HepG2 (cell line): ENCODE measurements at regions not wholly inside any gene's neighbourhood (a gene's known extent, or its start where the extent isn't known, plus 50 kb on each side); places are given as distances from the start of the nearest gene placed in this dataset.

Experiments used
- ATAC-seq: fragments of 200-7000 bp; cut with Tn5 transposase; 3 replicates; pipeline ENCODE4 v1.9.1; 2020; ENCODE audit warnings: mild to moderate bottlenecking, moderate library complexity
- BruUV-seq: library from RNA; stranded (reverse); fragments of 400-500 nt; replicated peaks from 2 replicates; lab custom pipeline; 2021; lab: Mats Ljungman, UMichigan
- CTCF ChIA-PET: fragments of 300-600 bp; formaldehyde crosslinking; extraction: SDS; loops from one replicate; lab custom pipeline; 2021; ENCODE audit warnings: low total read pairs, inconsistent platforms, low intra/inter-chr PET ratio; lab: Yijun Ruan, JAX
- POLR2A ChIA-PET: fragments of 350-600 bp; sonication (Branson Sonifier 250); formaldehyde crosslinking; loops from one replicate; lab custom pipeline; 2020; ENCODE audit warnings: antibody characterized with exemption, inconsistent platforms; lab: Yijun Ruan, JAX
- DNase-seq: peaks from one replicate; pipeline ENCODE4 v3.0.0-alpha.2; 2015; ENCODE audit warnings: low spot score
- FAIRE-seq: peaks from 3 replicates; lab custom pipeline; 2011; peaks lifted over from hg19 to GRCh38; lab: Jason Lieb, UNC
- H2AFZ ChIP-seq: one replicate; pipeline ENCODE4 v1.6.1; 2011; ENCODE audit warnings: low read length, inconsistent platforms
- H3K27ac ChIP-seq: fragments of 300-600 bp; 3 replicates; pipeline ENCODE4 v1.8.0; 2011; ENCODE audit warnings: mixed run types, mild to moderate bottlenecking, mixed read lengths, low read length, inconsistent platforms; ENCODE audit not compliant: insufficient read depth; ENCODE audit errors: extremely low read length
- H3K27me3 ChIP-seq, 2 experiments: fragments of 200-600 bp in 1 of 2; 2 replicates in 1 of 2; 3 replicates in 1 of 2; pipeline versions ENCODE4 v1.6.0 to v1.8.0; 2011; ENCODE audit warnings: low read length in 2 of 2, mild to moderate bottlenecking in 2 of 2, moderate library complexity in 2 of 2, inconsistent platforms in 1 of 2; ENCODE audit not compliant: insufficient read depth in 2 of 2, control insufficient read depth in 1 of 2
- H3K36me3 ChIP-seq, 2 experiments: fragments of 200-600 bp in 1 of 2; replicated peaks in 1 of 2; 2 replicates in 1 of 2; 3 replicates in 1 of 2; pipeline versions ENCODE4 v1.5.1 to v1.8.0; 2011; ENCODE audit warnings: low read length in 2 of 2, inconsistent platforms in 1 of 2; ENCODE audit not compliant: insufficient read depth in 2 of 2, control insufficient read depth in 1 of 2
- H3K4me1 ChIP-seq: 2 replicates; pipeline ENCODE4 v1.5.1; 2012; ENCODE audit warnings: low read length, inconsistent platforms; ENCODE audit not compliant: insufficient read depth
- H3K4me2 ChIP-seq: 2 replicates; pipeline ENCODE4 v1.6.0; 2011; ENCODE audit warnings: low read depth, low read length, inconsistent platforms
- H3K4me3 ChIP-seq, 3 experiments: fragments of 200-600 bp in 1 of 3; sonication (generic), shearing (Covaris generic) in 1 of 3; replicated peaks in 1 of 3; 2 replicates each; pipeline ENCODE4 v1.5.1; 2011 to 2016; ENCODE audit warnings: low read length in 3 of 3, inconsistent platforms in 2 of 3, low read depth in 2 of 3, mild to moderate bottlenecking in 2 of 3, control low read depth in 1 of 3, mixed read lengths in 1 of 3; ENCODE audit not compliant: insufficient read depth in 1 of 3
- H3K79me2 ChIP-seq: one replicate; pipeline ENCODE4 v1.6.1; 2011; ENCODE audit warnings: low read length, inconsistent platforms; ENCODE audit not compliant: insufficient read depth
- H3K9ac ChIP-seq: 2 replicates; pipeline ENCODE4 v1.6.0; 2011; ENCODE audit warnings: mild to moderate bottlenecking, low read depth, low read length, inconsistent platforms; ENCODE audit not compliant: insufficient read depth
- H3K9me3 ChIP-seq: 2 replicates; pipeline ENCODE4 v1.5.1; 2012; ENCODE audit warnings: mild to moderate bottlenecking, low read length
- H4K20me1 ChIP-seq: 2 replicates; pipeline ENCODE4 v1.6.0; 2011; ENCODE audit warnings: inconsistent platforms, mild to moderate bottlenecking, low read length, moderate library complexity; ENCODE audit not compliant: insufficient read depth
- FOXM1 ChIP-seq: sonication (generic); formaldehyde crosslinking; IDR thresholded peaks from 2 replicates; pipeline ENCODE4 v1.5.0; 2020; ENCODE audit warnings: missing genetic modification reagents
- MAFF ChIP-seq: IDR thresholded peaks from 2 replicates; pipeline ENCODE4 v1.6.1; 2011; ENCODE audit warnings: low read depth, low read length, improper control_type of control experiment
- MAFK ChIP-seq, 2 experiments: IDR thresholded peaks in 1 of 2; conservative IDR thresholded peaks in 1 of 2; 2 replicates each; pipeline ENCODE4 v1.6.1; 2011; ENCODE audit warnings: improper control_type of control experiment in 2 of 2, low read length in 2 of 2
- SNAI1 ChIP-seq: sonication (generic); formaldehyde crosslinking; IDR thresholded peaks from 2 replicates; pipeline ENCODE4 v1.5.0; 2020; ENCODE audit warnings: mild to moderate bottlenecking, missing genetic modification reagents, borderline replicate concordance
- SNAPC5 ChIP-seq: sonication (generic); formaldehyde crosslinking; IDR thresholded peaks from 2 replicates; pipeline ENCODE4 v1.8.1; 2023; ENCODE audit warnings: mild to moderate bottlenecking, missing genetic modification reagents, borderline replicate concordance
- WGBS: methylation state at CpG from one replicate; pipeline ENCODE4 v1.1.6; 2017; ENCODE audit warnings: low lambda C conversion rate; 5-methylcytosine and 5-hydroxymethylcytosine counted together
- in situ Hi-C: cut with HindIII; loops from 2 replicates; pipeline ENCODE4 v1.10.0; 2017; ENCODE audit warnings: low pct_unique_long_range_greater_than_20kb; ENCODE audit not compliant: extremely low pct_ligation_motif_present
- intact Hi-C: fragments of 100-400 bp; cut with micrococcal nuclease; formaldehyde crosslinking; loops from one replicate; pipeline ENCODE4 v1.10.0; 2022; ENCODE audit not compliant: unreplicated experiment

- no peaks in the 10 kb centered on the region for H4K20me1 ChIP-seq
- POLR2A ChIA-PET, result no interaction called here
- WGBS, result 100% methylated on average over 1 of the region's 1 CpG
- no peak overlapping the region for H3K27ac ChIP-seq
- H3K9ac ChIP-seq, result no peak overlapping the region
- H3K4me3 ChIP-seq, result no peak overlapping the region
- FAIRE-seq, result no peak
- TF ChIP-seq FOXM1, result no peak
- TF ChIP-seq MAFF, result peak; percentile 53
- peak; percentile 63 to 72 for TF ChIP-seq MAFK (conservative IDR thresholded peaks at IDR 0.05 in 1 of 2, IDR thresholded peaks at IDR 0.05 in 1 of 2; ENCODE audit: low read length in 2 of 2)
- H3K9me3 ChIP-seq, result no peaks in the 10 kb centered on the region
- in situ Hi-C loops (no loop called here), intact Hi-C loops (no loop called here)
- H3K36me3 ChIP-seq, result no peaks in the 10 kb centered on the region
- no TSS peak for BruUV-seq
- CTCF ChIA-PET, result no interaction called here
- no peaks in the 10 kb centered on the region for H3K79me2 ChIP-seq
- no peak for DNase-seq
- no peak overlapping the region for H2AFZ ChIP-seq
- H3K27me3 ChIP-seq, result no peaks in the 10 kb centered on the region; a peak in 1 of 5 replicates
- no peak overlapping the region for H3K4me2 ChIP-seq
- no peaks in the 10 kb centered on the region for H3K4me1 ChIP-seq
- no peak for ATAC-seq
Measured at GRCh38 chr12:104840262-104840661, 117.8 kb downstream of the SLC41A2 start.

DNA sequence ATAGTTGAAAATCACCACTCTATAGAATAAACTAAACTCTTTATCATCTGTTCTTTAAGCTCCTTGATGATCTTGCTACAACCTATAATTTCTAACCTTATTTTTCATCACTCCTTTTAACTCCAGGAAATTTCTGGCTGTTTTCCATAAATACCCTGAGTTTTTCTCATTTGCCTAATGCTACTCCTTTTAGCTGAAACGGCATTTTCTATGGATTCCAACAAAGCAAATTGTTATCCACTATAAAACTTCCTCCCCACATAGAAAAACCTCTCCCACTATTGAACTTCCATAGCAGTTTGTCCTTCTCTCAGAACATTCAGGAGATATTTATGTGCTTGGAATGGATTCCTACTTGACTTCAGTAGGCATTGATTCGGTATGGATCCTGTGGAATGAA lies 122.8 kb downstream of the SLC41A2 start:
- H3K27ac ChIP-seq, result no peak overlapping the region
- H3K27me3 ChIP-seq, result no peaks in the 10 kb centered on the region; a peak in 1 of 5 replicates
- H3K4me3 ChIP-seq, result no peak overlapping the region
- H3K79me2 ChIP-seq, result no peaks in the 10 kb centered on the region
- POLR2A ChIA-PET, result no interaction called here
- FAIRE-seq (no peak), DNase-seq (no peak), ATAC-seq (no peak)
- intact Hi-C loops (no loop called here), in situ Hi-C loops (no loop called here)
- BruUV-seq, result no TSS peak
- H3K4me1 ChIP-seq, result no peaks in the 10 kb centered on the region
- no peaks in the 10 kb centered on the region for H3K9me3 ChIP-seq
- CTCF ChIA-PET, result no interaction called here
- H2AFZ ChIP-seq, result no peak overlapping the region
- no peaks in the 10 kb centered on the region for H4K20me1 ChIP-seq
- no peak overlapping the region for H3K4me2 ChIP-seq
- TF ChIP-seq MAFK (conservative IDR thresholded peaks at IDR 0.05 in 1 of 2, IDR thresholded peaks at IDR 0.05 in 1 of 2; ENCODE audit: low read length in 2 of 2), result peak; percentile 38 to 55; a peak in 3 of 4 replicates
- TF ChIP-seq SNAI1 (CRISPR knock-in tag), result no peak
- TF ChIP-seq MAFF, result peak; percentile 39; the same call in 1 of the 2 replicates
- TF ChIP-seq SNAPC5 (CRISPR knock-in tag), result no peak
- no peaks in the 10 kb centered on the region for H3K36me3 ChIP-seq
- no peak overlapping the region for H3K9ac ChIP-seq
- WGBS, result 77% methylated on average over 2 of the region's 2 CpGs
